Neural cell (in vitro differentiated cells): ENCODE measurements at regions not wholly inside any gene's neighbourhood (a gene's known extent, or its start where the extent isn't known, plus 50 kb on each side); places are given as distances from the start of the nearest gene placed in this dataset.

Source experiments
- CTCF ChIP-seq: fragments of 450-650 bp; IDR thresholded peaks from 2 replicates; pipeline ENCODE4 v1.5.1; 2014; ENCODE audit warnings: antibody characterized with exemption, mild to moderate bottlenecking, moderate library complexity; ENCODE audit not compliant: poor library complexity, severe bottlenecking
- POLR2AphosphoS5 ChIP-seq: IDR thresholded peaks from 2 replicates; pipeline ENCODE4 v1.6.1; 2012

GRCh38 chr1:105088166-105088565, 1338.5 kb downstream of the AMY1C start:
- no peak for TF ChIP-seq POLR2AphosphoS5
- no peak for TF ChIP-seq CTCF
